Endothelial cell of hepatic sinusoid (primary cell): ENCODE measurements at regions not wholly inside any gene's neighbourhood (a gene's known extent, or its start where the extent isn't known, plus 50 kb on each side); places are given as distances from the start of the nearest gene placed in this dataset.

Source experiments
- in situ Hi-C: cut with HindIII; loops from 2 replicates; pipeline ENCODE4 v1.10.0; 2017; ENCODE audit warnings: low sequenced_read_pairs

DNA sequence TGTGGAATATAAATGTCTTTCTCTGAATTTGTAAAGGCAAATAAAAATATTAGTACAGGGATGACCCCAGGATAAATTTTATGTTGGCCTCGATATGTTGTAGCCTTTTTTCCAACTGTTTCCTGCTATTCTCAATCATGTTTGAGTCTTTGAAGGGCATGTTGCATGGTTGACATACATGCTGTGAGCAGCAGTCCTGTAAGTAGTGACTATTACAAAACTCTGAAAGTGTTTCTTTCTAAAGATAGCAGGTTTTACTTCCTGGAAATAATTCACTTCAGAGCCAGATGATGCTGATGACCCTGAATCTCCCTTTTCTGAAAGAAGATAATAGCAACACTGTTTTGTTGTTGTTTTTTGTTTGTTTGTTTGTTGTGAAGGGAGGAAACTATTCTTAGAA, 393.0 kb upstream of the GNPDA2 start:
- in situ Hi-C loops: no loop called here

DNA sequence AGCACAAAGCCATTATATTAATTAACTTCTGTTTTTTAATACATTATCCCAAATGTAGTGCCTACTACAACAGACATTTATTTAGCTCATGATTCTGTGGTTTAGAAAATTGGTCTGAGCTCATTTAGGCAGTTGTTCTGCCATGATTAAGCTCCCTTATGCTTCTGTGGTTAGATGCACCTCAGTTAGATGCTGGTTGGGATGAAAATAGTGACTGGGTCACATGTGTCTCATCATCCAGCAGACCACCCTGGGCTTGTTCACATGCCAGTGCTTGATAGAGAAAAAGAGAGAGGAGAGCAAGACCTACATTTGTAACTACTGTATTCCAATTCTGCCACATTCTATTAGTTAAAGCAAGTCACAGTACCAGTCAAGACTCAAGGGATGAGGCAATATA, 376.4 kb upstream of the GNPDA2 start:
- in situ Hi-C loops: no loop called here

DNA sequence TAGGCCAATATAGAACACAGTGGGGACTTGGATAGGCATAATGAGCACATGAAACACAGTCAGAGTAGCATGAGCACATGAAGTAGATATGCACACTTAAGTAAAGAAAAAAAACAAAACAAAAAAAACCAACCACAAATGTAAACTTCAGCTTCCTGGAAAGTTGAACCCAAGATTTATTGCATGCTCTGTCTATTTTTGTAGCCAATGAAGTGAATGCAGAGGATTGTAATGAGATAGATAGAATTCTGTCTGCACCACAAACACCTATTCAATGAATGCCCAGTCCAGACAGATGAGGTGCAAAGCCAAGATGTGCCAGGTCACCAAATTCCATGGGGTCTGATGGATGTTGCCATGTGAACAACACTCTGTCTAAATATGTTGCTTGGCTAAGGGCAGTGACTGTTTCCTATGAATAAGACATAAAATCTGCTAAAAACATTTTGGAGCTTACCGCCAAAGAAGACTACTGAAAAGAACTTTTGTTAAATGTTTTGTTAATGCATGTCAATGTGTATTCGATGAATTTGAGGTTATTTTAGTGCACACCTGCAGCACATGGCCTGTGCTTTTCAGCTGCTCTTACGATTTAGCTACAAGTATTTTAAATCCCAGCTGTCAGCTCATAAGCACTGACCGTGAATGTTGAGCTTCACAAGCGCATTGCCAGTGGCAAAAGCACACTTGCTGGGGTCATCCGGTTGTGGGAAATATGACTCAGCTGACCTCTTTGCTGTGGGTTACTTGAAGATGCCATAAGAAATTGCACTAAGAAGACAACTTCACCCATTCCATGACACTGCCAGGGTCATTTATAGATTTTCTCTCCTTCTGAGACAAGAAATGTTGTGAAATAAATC, 374.8 kb upstream of the GNPDA2 start:
- in situ Hi-C loops: no loop called here

DNA sequence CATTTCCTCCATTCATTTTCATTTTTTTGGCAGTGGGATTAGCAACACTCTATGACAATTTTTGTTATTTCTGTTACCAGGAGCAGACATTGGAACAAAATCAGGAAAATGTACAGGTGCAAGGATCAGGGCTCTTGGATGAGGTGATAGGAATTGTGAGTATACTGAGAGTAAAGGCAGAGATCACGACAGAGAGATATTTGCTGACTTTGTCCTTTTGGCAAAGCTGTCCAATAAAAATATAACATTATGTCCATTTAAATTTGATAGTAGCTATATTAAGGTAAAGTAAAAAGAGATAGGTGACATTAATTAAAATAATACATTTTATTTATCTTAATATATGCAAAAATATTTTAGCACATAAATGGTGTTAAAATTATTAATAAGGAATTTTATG, 373.1 kb upstream of the GNPDA2 start:
- in situ Hi-C loops: no loop called here

DNA sequence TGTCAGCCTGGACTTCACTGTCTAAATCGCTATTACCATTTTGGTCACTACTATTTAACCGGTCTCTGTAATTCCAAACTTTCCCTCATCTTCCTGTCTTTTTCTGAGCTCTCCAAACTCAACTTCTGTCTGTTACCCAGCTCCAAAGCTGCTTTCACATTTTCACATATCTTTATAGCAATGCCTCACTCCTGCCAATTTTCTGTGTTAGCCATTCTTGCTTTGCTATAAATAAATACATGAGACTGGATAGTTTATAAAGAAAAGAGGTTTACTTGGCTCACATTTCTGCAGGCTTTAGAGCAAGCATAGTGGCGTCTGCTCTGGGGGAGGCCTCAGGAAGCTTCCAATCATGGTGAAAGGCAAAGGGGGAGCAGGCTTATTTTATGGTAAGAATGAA, 368.3 kb upstream of the GNPDA2 start:
- in situ Hi-C loops: no loop called here

DNA sequence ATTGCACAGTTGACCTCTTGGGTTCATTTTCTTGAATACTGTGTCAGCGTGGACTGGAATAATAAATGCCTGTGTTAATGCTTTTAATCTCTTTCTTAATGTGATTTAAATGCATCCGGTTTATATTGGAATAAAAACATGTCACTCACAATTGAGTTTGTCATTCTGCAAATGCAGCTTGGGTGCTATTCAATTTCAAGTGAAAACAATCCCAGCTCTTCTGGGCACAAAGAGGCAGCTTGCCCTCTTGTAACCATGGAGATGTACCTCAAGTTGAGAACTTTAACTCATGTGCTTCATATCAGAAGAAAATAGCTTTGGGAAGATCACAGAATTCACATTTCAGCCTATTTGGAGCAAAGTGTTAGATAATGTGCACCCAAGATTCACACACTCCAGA, 355.7 kb upstream of the GNPDA2 start:
- in situ Hi-C loops: no loop called here

DNA sequence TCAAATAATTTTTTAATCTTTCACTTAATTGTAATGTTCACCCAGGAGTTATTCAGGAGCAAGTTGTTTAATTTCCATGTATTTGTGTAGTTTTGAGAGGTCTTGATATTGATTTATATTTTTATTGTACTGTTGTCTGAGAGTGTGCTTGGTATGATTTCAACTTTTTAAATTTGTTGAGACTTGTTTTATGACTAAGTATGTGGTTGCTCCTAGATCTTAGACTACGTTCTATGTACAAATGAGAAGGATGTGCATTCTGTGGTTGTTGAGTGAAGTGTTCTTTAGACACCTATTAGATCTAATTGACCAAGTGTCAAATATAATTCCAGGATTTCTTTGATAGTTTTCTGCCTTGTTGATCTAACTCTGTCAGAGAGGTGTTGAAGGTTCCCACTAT, 353.3 kb upstream of the GNPDA2 start:
- in situ Hi-C loops: no loop called here

DNA sequence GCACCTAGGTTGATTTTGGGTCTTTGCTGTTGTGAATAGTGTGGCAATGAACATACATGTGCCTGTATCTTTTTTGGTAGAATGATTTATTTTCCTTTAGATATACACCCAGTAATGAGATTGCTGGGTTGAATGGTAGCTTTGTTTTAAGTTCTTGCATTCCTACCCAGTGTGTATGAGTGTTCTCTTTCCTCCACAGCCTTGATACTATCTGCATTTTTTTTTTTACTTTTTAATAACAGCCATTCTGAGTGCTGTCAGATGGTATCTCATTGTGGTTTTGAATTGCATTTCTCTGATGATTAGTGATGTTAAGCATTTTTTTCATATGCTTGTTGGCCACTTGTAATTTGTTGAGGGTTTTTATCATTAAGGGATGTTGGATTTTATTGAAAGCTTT, 351.8 kb upstream of the GNPDA2 start:
- in situ Hi-C loops: no loop called here

DNA sequence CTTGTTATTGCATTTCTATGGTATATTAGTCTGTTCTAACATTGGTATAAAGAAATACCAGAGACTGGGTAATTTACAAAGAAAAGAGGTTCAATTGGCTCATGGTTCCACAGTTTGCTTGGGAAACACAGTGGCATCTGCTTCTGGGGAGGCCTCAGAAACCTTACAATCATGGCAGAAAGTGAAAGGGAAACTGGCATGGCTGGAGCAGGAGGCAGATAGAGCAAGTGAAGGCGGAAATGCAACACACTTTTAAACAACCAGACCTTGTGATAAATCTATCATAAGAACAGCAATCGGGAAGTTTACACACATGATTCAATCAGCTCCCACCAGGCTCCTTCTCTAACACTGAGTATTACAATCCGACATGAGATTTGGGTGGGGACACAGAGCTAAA, 346.6 kb upstream of the GNPDA2 start:
- in situ Hi-C loops: no loop called here

DNA sequence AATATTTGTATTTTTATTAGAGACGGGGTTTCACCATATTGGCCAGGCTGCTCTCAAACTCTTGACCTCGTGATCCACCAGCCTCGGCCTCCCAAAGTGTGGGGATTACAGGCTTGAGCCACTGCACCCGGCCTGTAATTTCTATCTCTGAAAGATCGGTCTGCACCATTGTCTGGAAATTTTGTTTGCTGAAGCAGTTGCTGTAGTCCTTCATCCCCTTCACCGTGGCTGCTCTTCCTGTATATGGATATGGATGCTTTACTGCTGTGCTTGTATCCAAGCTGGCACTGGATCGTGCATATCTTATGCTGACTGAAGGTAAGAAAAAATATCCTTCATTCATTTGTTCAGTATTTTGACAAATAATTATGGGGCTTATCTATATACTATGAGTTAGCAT, 338.4 kb upstream of the GNPDA2 start:
- in situ Hi-C loops: no loop called here

DNA sequence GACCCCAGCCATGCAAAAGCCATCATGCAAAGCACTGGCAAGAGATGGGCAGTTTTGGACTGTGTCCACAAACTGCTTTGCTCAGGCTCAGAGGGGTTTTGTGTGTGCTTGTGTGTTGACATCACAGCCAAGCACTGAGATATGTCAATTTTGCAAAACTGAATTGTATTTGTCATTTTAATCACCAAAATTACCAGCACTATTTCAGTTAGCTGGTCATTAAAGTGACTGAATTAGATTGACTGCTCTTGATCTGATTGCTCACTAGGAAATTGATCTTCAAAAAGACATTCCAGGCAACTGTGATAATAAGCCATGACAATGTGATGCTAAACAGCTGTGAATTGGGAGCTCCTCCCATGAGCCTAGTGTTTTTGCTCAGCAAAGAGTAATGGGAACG, 337.3 kb upstream of the GNPDA2 start:
- in situ Hi-C loops: no loop called here

DNA sequence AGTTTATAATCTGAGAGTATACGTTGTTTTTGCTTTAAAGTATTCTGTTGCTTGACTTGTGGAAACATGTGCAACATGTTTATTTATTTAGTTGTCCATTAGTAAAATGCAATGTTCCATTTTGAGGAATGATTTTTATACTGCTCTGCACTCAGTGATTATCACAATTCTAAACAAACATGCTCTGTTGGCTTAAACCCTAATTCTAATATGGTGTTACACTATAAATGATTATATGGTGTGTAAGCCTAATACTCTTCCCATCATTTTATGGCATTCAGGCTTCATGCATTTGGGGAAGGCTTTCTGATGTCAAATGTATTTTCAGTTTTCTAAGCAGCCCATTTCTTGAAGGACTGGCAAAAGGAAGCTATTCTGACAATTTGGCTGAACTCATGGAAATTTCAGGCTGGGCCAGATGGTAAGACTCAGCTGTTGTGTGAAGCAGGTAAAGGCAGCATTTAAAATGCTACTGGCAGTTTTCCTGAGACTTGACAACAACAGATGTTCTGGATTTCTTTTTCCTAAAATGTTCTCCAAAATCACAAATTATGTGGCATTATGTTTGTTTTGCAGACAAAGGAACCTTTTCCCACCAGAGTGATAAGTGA, 336.7 kb upstream of the GNPDA2 start:
- in situ Hi-C loops: no loop called here

DNA sequence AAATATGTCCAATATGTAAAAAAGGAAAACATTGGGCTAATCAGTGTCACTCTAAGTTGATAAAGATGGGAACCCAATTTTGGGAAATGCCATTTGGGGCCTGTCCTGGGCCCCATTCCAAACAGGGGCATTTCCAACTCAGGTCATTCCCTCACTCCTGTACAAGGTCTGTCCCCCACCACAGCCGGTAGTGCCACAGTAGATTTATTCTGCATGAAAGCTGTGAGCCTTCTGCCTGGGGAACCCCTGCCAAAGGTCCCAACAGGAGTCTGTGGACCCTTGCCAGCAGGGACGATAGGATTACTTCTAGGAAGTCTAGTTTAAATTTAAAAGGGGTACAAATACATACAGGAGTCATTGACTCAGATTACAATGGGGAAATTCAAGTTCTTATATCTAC, 317.6 kb upstream of the GNPDA2 start:
- in situ Hi-C loops: no loop called here

DNA sequence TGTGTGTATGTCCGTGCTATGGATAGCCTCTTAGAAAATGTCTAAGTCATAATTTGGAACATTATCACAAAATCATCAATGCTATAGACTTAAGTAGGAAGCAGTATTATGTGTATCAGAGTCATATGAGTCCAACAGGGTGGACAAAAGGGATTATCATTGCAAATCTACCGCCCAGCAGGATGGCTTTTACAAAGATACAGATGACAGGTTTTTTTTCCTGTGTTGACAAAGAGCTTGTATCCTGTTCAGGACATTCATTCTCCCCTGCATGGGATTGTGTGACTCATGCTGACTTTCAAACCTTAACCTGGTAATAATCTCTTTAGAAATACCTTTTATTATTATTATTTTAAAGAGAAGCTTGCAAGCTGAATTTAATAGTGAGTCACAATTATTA, 310.3 kb upstream of the GNPDA2 start:
- in situ Hi-C loops: no loop called here

DNA sequence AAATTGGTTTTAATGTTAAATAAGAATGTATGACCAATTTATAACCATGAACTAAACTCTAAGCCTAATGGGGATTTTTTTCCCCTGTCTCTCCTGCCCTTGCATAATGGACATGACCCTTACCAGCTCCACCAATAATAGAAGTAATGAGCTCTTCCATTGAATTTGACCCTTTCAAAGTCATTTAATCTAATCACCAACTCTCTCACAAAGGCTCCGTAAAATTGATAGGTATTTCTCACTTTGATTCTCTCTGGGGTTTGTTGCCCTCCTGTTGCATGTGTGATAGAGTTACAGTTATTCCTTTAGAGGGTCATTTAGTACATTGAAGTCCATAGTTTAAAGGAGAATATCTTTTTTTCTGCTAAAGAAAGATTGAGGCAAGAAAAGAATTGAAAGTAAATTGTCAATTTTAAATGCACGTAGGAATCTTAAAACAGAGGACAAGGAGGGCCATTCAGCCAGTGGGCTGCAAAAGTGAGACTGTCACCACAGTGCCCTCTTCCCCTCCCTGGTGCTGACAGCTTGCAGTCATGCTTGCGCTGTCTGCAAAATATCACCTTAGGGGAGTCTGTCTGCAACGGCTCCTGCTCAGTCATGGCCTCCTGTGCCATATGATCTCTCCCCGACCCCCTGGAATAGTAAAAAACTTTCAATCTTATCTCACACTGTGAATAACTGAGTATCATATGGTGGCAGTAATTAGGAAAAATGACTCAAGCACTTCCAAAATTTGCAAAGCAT, 307.5 kb upstream of the GNPDA2 start:
- in situ Hi-C loops: no loop called here

DNA sequence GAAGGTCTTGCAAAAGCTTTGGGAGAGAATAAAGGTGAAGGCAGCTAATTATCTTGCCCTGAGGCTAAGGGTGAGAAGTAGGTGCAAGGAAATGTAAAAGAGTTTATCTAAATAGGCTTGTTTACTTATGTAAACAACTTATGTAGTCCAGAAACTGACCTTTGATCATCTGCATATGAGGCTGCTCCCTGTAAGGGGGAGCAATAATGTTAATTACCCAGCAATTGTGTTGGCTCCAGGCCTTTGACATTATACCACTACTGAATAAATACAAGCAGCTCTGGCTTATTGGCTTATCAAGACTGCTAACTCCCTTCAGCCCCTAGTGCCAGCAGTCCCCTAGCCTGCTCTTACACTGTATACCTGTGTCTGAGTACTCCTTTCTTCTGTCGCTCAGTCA, 303.7 kb upstream of the GNPDA2 start:
- in situ Hi-C loops: no loop called here

DNA sequence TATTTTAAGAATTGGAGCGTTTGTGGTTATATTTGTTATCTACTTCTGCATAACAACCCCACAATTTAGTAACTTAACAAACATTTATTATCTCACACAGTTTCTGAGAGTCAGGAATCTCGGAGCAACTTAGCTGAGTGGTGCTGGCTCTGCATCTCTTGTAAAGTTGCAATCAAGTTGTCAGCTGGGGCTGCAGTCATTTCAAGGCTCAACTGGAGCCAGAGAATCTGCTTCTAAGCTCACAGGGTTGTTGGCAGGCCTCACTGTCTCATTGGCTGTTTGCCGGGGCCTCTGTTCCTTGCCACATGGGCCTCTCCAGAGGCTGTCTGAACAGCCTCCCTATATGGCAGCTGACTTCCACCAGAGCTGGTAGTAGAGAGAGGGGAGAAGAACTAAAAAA, 281.2 kb upstream of the GNPDA2 start:
- in situ Hi-C loops: no loop called here

DNA sequence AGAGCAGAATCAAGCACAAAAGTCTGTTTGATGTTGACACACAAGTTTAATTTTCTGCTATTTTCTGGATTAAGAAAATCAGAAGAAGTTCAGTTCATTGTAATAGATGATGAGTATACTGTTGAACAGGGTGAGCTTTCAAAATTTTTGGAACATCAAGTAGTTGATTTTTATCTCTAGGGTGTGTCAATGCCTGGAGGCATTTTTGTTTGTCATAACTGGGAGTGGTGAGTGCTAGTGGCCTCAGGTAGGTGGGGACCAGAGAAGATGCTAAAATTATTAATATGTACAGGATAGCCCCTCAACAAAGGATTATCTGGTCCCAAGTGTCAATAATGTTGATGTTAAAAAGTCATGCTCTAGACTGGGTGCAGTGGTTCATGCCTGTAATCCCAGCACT, 279.7 kb upstream of the GNPDA2 start:
- in situ Hi-C loops: no loop called here

DNA sequence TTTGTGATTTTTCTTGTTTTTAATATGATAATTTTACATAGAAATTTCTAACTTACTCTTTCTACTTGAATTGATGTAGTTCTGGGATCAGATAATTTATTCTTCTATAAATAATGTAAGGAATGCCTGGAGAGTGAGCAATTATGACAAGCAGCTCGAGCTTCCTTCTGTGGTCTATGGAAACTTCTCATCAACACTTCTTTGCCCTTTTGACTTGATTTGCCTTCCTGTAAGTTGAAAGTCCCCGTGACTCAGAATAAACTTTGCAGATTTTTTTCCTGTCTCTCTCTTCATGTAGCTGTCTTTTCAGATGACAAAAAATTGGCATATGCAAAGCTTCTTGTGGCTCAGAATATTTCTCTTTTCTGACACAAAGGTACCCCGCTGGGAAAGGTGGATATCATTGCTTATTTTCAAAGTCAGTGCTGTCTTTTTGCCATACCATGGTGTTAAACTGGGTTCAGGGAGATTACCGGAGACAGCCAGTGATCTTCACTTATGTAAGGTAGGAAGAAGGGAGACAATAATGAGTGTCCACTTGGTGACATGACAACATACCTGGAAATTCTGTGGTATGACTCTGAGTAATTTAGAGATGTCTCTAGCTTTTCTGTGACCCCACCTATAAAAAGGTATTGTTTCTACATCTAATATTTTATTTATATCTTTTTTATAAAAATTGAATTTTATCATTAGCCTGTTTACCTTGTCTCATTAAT, 278.6 kb upstream of the GNPDA2 start:
- in situ Hi-C loops: no loop called here

DNA sequence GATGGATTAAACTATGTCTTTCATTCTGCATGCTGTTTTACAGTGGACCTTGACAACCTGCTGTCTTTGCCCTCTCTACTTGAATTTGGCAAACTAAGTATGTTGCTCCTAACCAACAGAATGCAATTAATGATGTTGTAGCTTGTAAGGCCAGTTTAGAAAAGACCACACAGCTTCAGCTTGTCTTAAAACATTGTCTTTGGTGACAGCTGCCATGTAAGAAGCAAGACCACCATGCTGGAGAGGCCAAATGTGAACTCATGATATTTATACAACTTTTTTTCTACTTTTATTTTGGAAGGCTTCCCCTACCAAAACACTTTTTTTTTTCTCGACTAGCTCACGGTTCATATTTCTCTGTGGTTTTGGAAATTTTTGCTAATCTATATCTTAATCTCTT, 278.0 kb upstream of the GNPDA2 start:
- in situ Hi-C loops: no loop called here

DNA sequence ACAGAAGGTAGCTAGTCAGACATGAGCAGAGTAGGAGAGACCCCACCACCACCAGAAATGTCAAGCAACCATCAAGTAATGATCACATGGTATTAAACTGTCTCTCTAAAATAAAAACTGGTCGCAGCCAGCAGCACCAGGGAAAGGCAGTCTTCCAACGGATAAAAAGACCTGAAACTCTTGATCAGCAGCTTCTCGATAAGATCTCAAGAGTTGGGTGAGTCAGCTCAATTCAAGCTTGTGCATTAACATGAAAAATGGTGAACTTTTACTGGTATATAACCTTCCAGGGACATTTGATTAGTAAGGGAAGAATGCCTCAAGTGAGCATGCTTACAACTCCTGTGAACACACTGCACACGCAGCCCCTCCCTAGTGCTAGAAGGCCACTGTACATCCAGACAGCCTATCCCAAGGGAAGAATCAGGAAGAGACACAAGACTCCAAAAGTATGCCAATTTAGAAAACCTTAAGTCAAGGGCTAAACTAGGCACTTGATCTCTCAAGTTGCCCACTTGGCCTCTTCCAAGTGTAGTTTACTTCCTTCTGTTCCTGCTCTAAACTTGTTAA, 270.0 kb upstream of the GNPDA2 start:
- in situ Hi-C loops: no loop called here
